ENCODE measurements at regions not wholly inside any gene's neighbourhood (a gene's known extent, or its start where the extent isn't known, plus 50 kb on each side); places are given as distances from the start of the nearest gene placed in this dataset.

- Histone ChIP-seq H3K4me3 (no peak overlapping the region), H3K27me3 (no peaks in the 10 kb centered on the region), H3K9me3 (no peaks in the 10 kb centered on the region), H3K4me1 (no peaks in the 10 kb centered on the region), H3K27ac (no peak overlapping the region), H3K36me3 (no peaks in the 10 kb centered on the region)
- no peak for ATAC-seq
- WGBS, 2 donors (ENCODE audit: low coverage in 1 of 2): 83% methylated on average over 4 of the region's 7 CpGs; no CpG with 5 or more reads in 1 of the 2 donors
- TF ChIP-seq POLR2A (IDR thresholded peaks at IDR 0.05) (no peak), POLR2AphosphoS5 (IDR thresholded peaks at IDR 0.05) (no peak), CTCF (IDR thresholded peaks at IDR 0.05) (no peak), EP300 (IDR thresholded peaks at IDR 0.05) (no peak)
Observed at GRCh38 chrX:102042372-102043325, 82.8 kb upstream of the TCEAL2 start.

GRCh38 chrX:102029026-102029425, 96.5 kb upstream of the TCEAL2 start:
- Histone ChIP-seq H3K27me3 (no peaks in the 10 kb centered on the region), H3K9me3 (peaks cover 0 to 5% (median 0%) of the 10 kb centered on the region in 3 donors), H3K4me3 (no peak overlapping the region), H3K27ac (no peak overlapping the region), H3K36me3 (no peaks in the 10 kb centered on the region), H3K4me1 (no peaks in the 10 kb centered on the region)
- TF ChIP-seq CTCF (IDR thresholded peaks at IDR 0.05) (no peak), POLR2A (IDR thresholded peaks at IDR 0.05) (no peak), POLR2AphosphoS5 (IDR thresholded peaks at IDR 0.05) (no peak), EP300 (IDR thresholded peaks at IDR 0.05) (no peak)
- WGBS, 2 donors (ENCODE audit: low coverage in 1 of 2): 80% methylated on average over 1 of the region's 2 CpGs; no CpG with 5 or more reads in 1 of the 2 donors
- no peak for ATAC-seq

- H3K36me3 ChIP-seq: no peaks in the 10 kb centered on the region
- WGBS, 2 donors (ENCODE audit: low coverage in 1 of 2): no CpG with 5 or more reads among the region's 4 CpGs
- no peak for ATAC-seq
- TF ChIP-seq POLR2AphosphoS5 (IDR thresholded peaks at IDR 0.05): no peak
- no peak for TF ChIP-seq CTCF (IDR thresholded peaks at IDR 0.05)
- no peak for TF ChIP-seq EP300 (IDR thresholded peaks at IDR 0.05)
- no peak for TF ChIP-seq POLR2A (IDR thresholded peaks at IDR 0.05)
- no peak overlapping the region for H3K4me3 ChIP-seq
- no peak overlapping the region for H3K27ac ChIP-seq
- H3K27me3 ChIP-seq: no peaks in the 10 kb centered on the region
- no peaks in the 10 kb centered on the region for H3K9me3 ChIP-seq
- no peaks in the 10 kb centered on the region for H3K4me1 ChIP-seq
Observed at GRCh38 chrX:102018208-102018607, 86.4 kb upstream of the ZMAT1 start.

- Histone ChIP-seq H3K4me3 (no peak overlapping the region), H3K36me3 (no peaks in the 10 kb centered on the region), H3K9me3 (no peaks in the 10 kb centered on the region), H3K27ac (no peak overlapping the region), H3K4me1 (no peaks in the 10 kb centered on the region), H3K27me3 (no peaks in the 10 kb centered on the region)
- no peak for TF ChIP-seq POLR2AphosphoS5 (IDR thresholded peaks at IDR 0.05)
- TF ChIP-seq POLR2A (IDR thresholded peaks at IDR 0.05): no peak
- no peak for TF ChIP-seq EP300 (IDR thresholded peaks at IDR 0.05)
- no peak for TF ChIP-seq CTCF (IDR thresholded peaks at IDR 0.05)
- ATAC-seq: no peak
Observed at GRCh38 chrX:102008901-102009300, 77.1 kb upstream of the ZMAT1 start.
